Heart left ventricle (tissue), 16 donors: ENCODE measurements at regions not wholly inside any gene's neighbourhood (a gene's known extent, or its start where the extent isn't known, plus 50 kb on each side); places are given as distances from the start of the nearest gene placed in this dataset.
"Not testable (repeated sequence)": the region's sequence is repeated elsewhere in the genome, so short reads cannot be mapped to it uniquely, and the experiment has no call there.

Experiments
- ATAC-seq, 4 donors: fragments of 200-7000 bp; cut with Tn5 transposase; one replicate each; pipeline ENCODE4 v1.9.1; 2020 to 2022; ENCODE audit warnings: moderate library complexity in 4 of 4, mild to moderate bottlenecking in 3 of 4, moderate number of reproducible peaks in 1 of 4
- DNase-seq, 5 donors: peaks; one replicate each; pipeline ENCODE4 v3.0.0-alpha.2; 2020
- H3K27ac ChIP-seq, 12 donors: fragments of 200-600 bp; sonication (generic) in 4 of 12; one replicate each; pipeline versions ENCODE4 v1.5.0 to v1.8.0; 2016 to 2022; ENCODE audit warnings: mild to moderate bottlenecking in 2 of 12
- H3K27me3 ChIP-seq, 9 donors: fragments of 200-600 bp; sonication (generic) in 2 of 9; one replicate each; pipeline versions ENCODE4 v1.5.1 to v1.8.0; 2016 to 2022; ENCODE audit warnings: mild to moderate bottlenecking in 3 of 9
- H3K36me3 ChIP-seq, 9 donors: fragments of 200-600 bp; sonication (generic) in 2 of 9; one replicate each; pipeline versions ENCODE4 v1.5.0 to v1.8.0; 2018 to 2022; ENCODE audit warnings: mild to moderate bottlenecking in 2 of 9
- H3K4me1 ChIP-seq, 12 donors: fragments of 200-600 bp; sonication (generic) in 4 of 12; one replicate each; pipeline versions ENCODE4 v1.5.0 to v1.8.0; 2016 to 2022; ENCODE audit warnings: mild to moderate bottlenecking in 3 of 12
- H3K4me3 ChIP-seq, 12 donors: fragments of 200-600 bp; sonication (generic) in 4 of 12; one replicate each; pipeline versions ENCODE4 v1.5.0 to v1.8.0; 2017 to 2022; ENCODE audit warnings: mild to moderate bottlenecking in 9 of 12, moderate library complexity in 4 of 12
- H3K9me3 ChIP-seq, 12 donors: fragments of 200-600 bp; sonication (generic) in 4 of 12; one replicate each; pipeline versions ENCODE4 v1.5.0 to v1.8.0; 2016 to 2022; ENCODE audit warnings: mild to moderate bottlenecking in 1 of 12
- WGBS, 4 donors: extraction: QIAGEN DNeasy Blood & Tissue Kit in 2 of 4; methylation state at CpG; one replicate each; pipeline versions ENCODE4 v1.1.5 to v1.1.7; 2013 to 2018; 5-methylcytosine and 5-hydroxymethylcytosine counted together
- intact Hi-C, 10 donors: fragments of 100-400 bp; cut with DNase I; formaldehyde crosslinking; loops; one replicate each; pipeline versions ENCODE4 v1.11.1 to v1.14.2; 2022
- donor health status: ischemic (EF 13 %, LVEDD 7.1; RV severe dilation, severe dysfunction).
- donor health status: healthy with polysubstance abuse.
- donor health status: DM: no; HTN: yes; CAD: no.
- donor health status: DM: no; HTN: no; CAD: no.
- donor health status: ischemic (EF 25% LVEDD 6.9; RV normal size, moderate dysfunction).
- donor health status: ischemic (EF 25% LVEDD 5.7; RV mildly dilated, moderate dysfunction).
- donor health status: healthy.
- donor health status: DM: yes; HTN: yes; CAD: no.
- donor health status: ischemic (EF 35%, LVEDD 5.7; RV mildly dilated, moderate dysfunction).
- donor health status: nonischemic (EF 11% LVEDD 7.7; RV severe dilation, severe dysfunction).
- donor health status: DM: yes; HTN: yes; CAD: no.
- donor health status: PGD.
- donor health status: ischemic (EF 29% LVEDD 5.4; RV normal size, mild dysfunction).
- donor health status: nonischemic (EF 23%, LVEDD 6.1; RV moderate dilation, normal function).

GRCh38 chr2:111376272-111376970 lies 255.7 kb downstream of the BCL2L11 start:
- intact Hi-C loops, H3K4me3 ChIP-seq, H3K27ac ChIP-seq, DNase-seq, H3K27me3 ChIP-seq, H3K36me3 ChIP-seq, H3K9me3 ChIP-seq: not testable (repeated sequence)
- peak; percentile 23 to 49 (median 31) for ATAC-seq
- 28% methylated on average over 3 of the region's 9 CpGs; no CpG with 5 or more reads in 2 of the 4 donors for WGBS, 4 donors
- H3K4me1 ChIP-seq, result peaks cover 0 to 10% (median 1%) of the 10 kb centered on the region in 12 donors

- H3K9me3 ChIP-seq, H3K4me3 ChIP-seq, DNase-seq, H3K36me3 ChIP-seq, H3K27ac ChIP-seq, H3K27me3 ChIP-seq, intact Hi-C loops: not testable (repeated sequence)
- ATAC-seq, result peak; percentile 54 to 79 (median 77)
- WGBS, 4 donors, result 16 to 19% methylated on average over 5 of the region's 7 CpGs; no CpG with 5 or more reads in 2 of the 4 donors
- H3K4me1 ChIP-seq, result peaks cover 0 to 10% (median 1%) of the 10 kb centered on the region in 12 donors
Measured at GRCh38 chr2:111376971-111377352, 256.2 kb downstream of the BCL2L11 start.

GRCh38 chr2:111377386-111377959 lies 256.8 kb downstream of the BCL2L11 start:
- H3K36me3 ChIP-seq, H3K4me3 ChIP-seq, intact Hi-C loops, ATAC-seq, H3K27ac ChIP-seq, H3K9me3 ChIP-seq, DNase-seq, H3K27me3 ChIP-seq: not testable (repeated sequence)
- H3K4me1 ChIP-seq, result peaks cover 0 to 10% (median 1%) of the 10 kb centered on the region in 12 donors
- WGBS, 4 donors, result 71 to 100% (median 96%) methylated on average over 3 to 6 of the region's 13 CpGs; no CpG with 5 or more reads in 1 of the 4 donors

- H3K4me1 ChIP-seq, result peaks cover 0 to 10% (median 1%) of the 10 kb centered on the region in 12 donors
- H3K27ac ChIP-seq, ATAC-seq, DNase-seq, H3K36me3 ChIP-seq, H3K27me3 ChIP-seq, H3K4me3 ChIP-seq, intact Hi-C loops, H3K9me3 ChIP-seq: not testable (repeated sequence)
- no CpG with 5 or more reads among the region's 3 CpGs for WGBS, 4 donors
Measured at GRCh38 chr2:111378348-111378747, 257.6 kb downstream of the BCL2L11 start.

- intact Hi-C loops, H3K9me3 ChIP-seq, H3K27me3 ChIP-seq, H3K4me3 ChIP-seq, ATAC-seq, H3K27ac ChIP-seq, H3K4me1 ChIP-seq, DNase-seq, H3K36me3 ChIP-seq: not testable (repeated sequence)
- 47 to 60% (median 57%) methylated on average over 1 to 4 of the region's 5 CpGs; no CpG with 5 or more reads in 1 of the 4 donors for WGBS, 4 donors
Measured at GRCh38 chr2:111380733-111381439, 260.2 kb downstream of the BCL2L11 start.

GRCh38 chr2:111381530-111382306 lies 261.0 kb downstream of the BCL2L11 start:
- H3K4me3 ChIP-seq, intact Hi-C loops, ATAC-seq, H3K9me3 ChIP-seq, H3K27me3 ChIP-seq, H3K27ac ChIP-seq, H3K36me3 ChIP-seq, DNase-seq, H3K4me1 ChIP-seq: not testable (repeated sequence)
- 85 to 97% (median 93%) methylated on average over 6 to 9 of the region's 11 CpGs for WGBS, 4 donors

GRCh38 chr2:111382507-111382906 lies 261.8 kb downstream of the BCL2L11 start:
- 85 to 100% (median 97%) methylated on average over 2 to 3 of the region's 3 CpGs for WGBS, 4 donors
- ATAC-seq, intact Hi-C loops, DNase-seq, H3K27ac ChIP-seq, H3K36me3 ChIP-seq, H3K27me3 ChIP-seq, H3K4me3 ChIP-seq, H3K9me3 ChIP-seq, H3K4me1 ChIP-seq: not testable (repeated sequence)

- 89 to 97% (median 95%) methylated on average over 10 of the region's 12 CpGs for WGBS, 4 donors
- H3K27me3 ChIP-seq, H3K4me3 ChIP-seq, H3K36me3 ChIP-seq, intact Hi-C loops, H3K9me3 ChIP-seq, H3K27ac ChIP-seq, ATAC-seq, DNase-seq, H3K4me1 ChIP-seq: not testable (repeated sequence)
Measured at GRCh38 chr2:111383311-111383710, 262.6 kb downstream of the BCL2L11 start.

- H3K27ac ChIP-seq, H3K27me3 ChIP-seq, H3K4me3 ChIP-seq, ATAC-seq, H3K36me3 ChIP-seq, H3K4me1 ChIP-seq, intact Hi-C loops, H3K9me3 ChIP-seq, DNase-seq: not testable (repeated sequence)
- 93 to 98% (median 95%) methylated on average over 6 to 8 of the region's 8 CpGs for WGBS, 4 donors
Measured at GRCh38 chr2:111385226-111385957, 264.7 kb downstream of the BCL2L11 start.

- 100% methylated on average over 1 of the region's 2 CpGs; no CpG with 5 or more reads in 1 of the 4 donors for WGBS, 4 donors
- not testable (repeated sequence) for ATAC-seq
Measured at GRCh38 chr2:111390605-111391004, 269.9 kb downstream of the BCL2L11 start.

More at GRCh38 chr2:111390605-111391004, 269.9 kb downstream of the BCL2L11 start:
- H3K36me3 ChIP-seq, H3K4me3 ChIP-seq, H3K9me3 ChIP-seq, DNase-seq, intact Hi-C loops, H3K27ac ChIP-seq, H3K4me1 ChIP-seq, H3K27me3 ChIP-seq: not testable (repeated sequence)
